Esophagus (tissue), 2 donors: ENCODE measurements at regions not wholly inside any gene's neighbourhood (a gene's known extent, or its start where the extent isn't known, plus 50 kb on each side); places are given as distances from the start of the nearest gene placed in this dataset.

Source experiments
- H3K27ac ChIP-seq, 2 donors: one replicate each; pipeline ENCODE4 v1.5.1; 2013; ENCODE audit warnings: low read depth in 2 of 2, mild to moderate bottlenecking in 2 of 2, inconsistent platforms in 1 of 2, low read length in 1 of 2, moderate library complexity in 1 of 2
- H3K27me3 ChIP-seq, 2 donors: one replicate each; pipeline ENCODE4 v1.6.1; 2013; ENCODE audit warnings: low read length in 2 of 2, control low read depth in 1 of 2, mild to moderate bottlenecking in 1 of 2; ENCODE audit not compliant: insufficient read depth in 2 of 2, control insufficient read depth in 1 of 2
- H3K36me3 ChIP-seq, 2 donors: one replicate each; pipeline ENCODE4 v1.6.1; 2013; ENCODE audit warnings: low read length in 1 of 2; ENCODE audit not compliant: control insufficient read depth in 2 of 2, insufficient read depth in 2 of 2
- H3K4me1 ChIP-seq, 2 donors: one replicate each; pipeline ENCODE4 v1.6.1; 2013; ENCODE audit warnings: low read length in 1 of 2; ENCODE audit not compliant: control insufficient read depth in 2 of 2, insufficient read depth in 2 of 2
- H3K4me3 ChIP-seq, 2 donors: one replicate each; pipeline ENCODE4 v1.5.1; 2013; ENCODE audit warnings: low read length in 2 of 2, mild to moderate bottlenecking in 2 of 2, low read depth in 1 of 2, moderate library complexity in 1 of 2
- H3K9me3 ChIP-seq, 2 donors: one replicate each; pipeline ENCODE4 v1.6.1; 2013; ENCODE audit warnings: mild to moderate bottlenecking in 2 of 2, low read depth in 1 of 2, low read length in 1 of 2, moderate library complexity in 1 of 2; ENCODE audit not compliant: control insufficient read depth in 2 of 2, insufficient read depth in 1 of 2
- WGBS, 2 donors: extraction: QIAGEN DNeasy Blood & Tissue Kit; methylation state at CpG; one replicate each; pipeline ENCODE4 v1.1.7; 2013; 5-methylcytosine and 5-hydroxymethylcytosine counted together
- donor health status: healthy with polysubstance abuse.
- donor health status: Bipolar disorder and iron deficiency.

DNA sequence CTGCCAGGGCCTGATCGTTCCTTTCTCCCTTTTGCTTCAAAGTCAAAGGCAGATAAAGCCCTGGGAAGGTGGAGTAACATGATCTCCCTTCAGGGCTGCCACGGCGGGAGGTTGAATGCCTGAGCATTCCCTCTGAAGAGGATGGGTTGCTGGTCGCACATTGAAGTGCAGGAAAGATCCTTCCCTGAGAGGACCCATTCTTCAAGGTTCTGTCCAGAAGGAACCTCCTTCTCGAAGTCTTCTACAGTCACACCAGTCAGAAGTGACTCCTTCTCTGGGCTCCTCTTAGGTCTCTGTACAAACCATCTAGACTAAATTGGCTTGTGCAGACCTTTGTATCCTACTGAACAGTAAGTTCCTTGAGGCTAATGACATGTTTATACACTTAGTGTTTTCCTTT lies 192.6 kb upstream of the VGLL2 start:
- Histone ChIP-seq H3K4me3 (no peak overlapping the region), H3K36me3 (no peaks in the 10 kb centered on the region), H3K4me1 (no peaks in the 10 kb centered on the region), H3K27ac (no peak overlapping the region), H3K27me3 (no peaks in the 10 kb centered on the region), H3K9me3 (no peaks in the 10 kb centered on the region)
- 41 to 48% methylated on average over 5 of the region's 5 CpGs for WGBS, 2 donors

DNA sequence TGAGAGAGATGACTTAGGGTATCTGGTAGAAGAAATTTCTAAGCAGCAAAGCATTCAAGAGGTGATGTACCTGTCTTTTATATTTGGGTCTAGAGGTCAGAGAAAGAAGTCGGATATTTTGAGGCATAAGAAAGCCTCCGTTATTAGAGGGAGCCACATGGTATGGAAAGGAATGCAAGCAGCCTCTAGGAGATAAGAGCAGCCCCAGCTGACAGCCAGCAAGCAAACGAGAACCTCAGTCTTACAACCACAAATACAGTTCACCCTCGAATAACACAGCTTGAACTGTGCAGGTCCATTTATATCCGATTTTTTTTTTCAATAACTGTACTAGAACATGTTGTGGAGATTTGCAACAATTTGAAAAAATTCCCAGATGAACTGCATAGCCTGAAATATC lies 190.7 kb upstream of the VGLL2 start:
- WGBS, 2 donors: 26 to 43% methylated on average over 5 of the region's 5 CpGs

DNA sequence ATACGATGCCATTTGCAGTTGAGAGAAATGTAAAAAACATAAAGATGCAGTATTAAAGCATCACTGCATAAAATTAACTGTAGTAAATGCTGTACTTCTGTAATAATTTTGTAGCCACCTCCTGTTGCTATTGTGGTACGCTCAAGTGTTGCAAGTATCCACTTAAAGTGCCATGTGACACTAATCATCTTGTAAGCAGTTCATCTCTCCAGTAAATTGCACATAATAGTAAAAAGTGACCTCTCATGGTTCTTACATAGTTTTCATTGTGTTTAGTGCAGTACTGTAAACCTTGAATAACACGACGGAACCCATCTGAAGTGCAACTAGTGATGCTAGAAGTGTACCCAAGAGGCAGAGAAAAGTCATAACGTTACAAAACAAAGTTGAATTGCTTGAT lies 190.1 kb upstream of the VGLL2 start:
- H3K9me3 ChIP-seq: no peaks in the 10 kb centered on the region
- no peaks in the 10 kb centered on the region for H3K36me3 ChIP-seq
- H3K27ac ChIP-seq: no peak overlapping the region
- WGBS, 2 donors: 66 to 67% methylated on average over 5 of the region's 5 CpGs
- no peak overlapping the region for H3K4me3 ChIP-seq
- H3K27me3 ChIP-seq: no peaks in the 10 kb centered on the region
- H3K4me1 ChIP-seq: no peaks in the 10 kb centered on the region

More for the DNA sequence above, 190.7 kb upstream of the VGLL2 start:
- Histone ChIP-seq H3K9me3 (no peaks in the 10 kb centered on the region), H3K4me3 (no peak overlapping the region), H3K4me1 (no peaks in the 10 kb centered on the region), H3K27ac (no peak overlapping the region), H3K36me3 (no peaks in the 10 kb centered on the region), H3K27me3 (no peaks in the 10 kb centered on the region)

DNA sequence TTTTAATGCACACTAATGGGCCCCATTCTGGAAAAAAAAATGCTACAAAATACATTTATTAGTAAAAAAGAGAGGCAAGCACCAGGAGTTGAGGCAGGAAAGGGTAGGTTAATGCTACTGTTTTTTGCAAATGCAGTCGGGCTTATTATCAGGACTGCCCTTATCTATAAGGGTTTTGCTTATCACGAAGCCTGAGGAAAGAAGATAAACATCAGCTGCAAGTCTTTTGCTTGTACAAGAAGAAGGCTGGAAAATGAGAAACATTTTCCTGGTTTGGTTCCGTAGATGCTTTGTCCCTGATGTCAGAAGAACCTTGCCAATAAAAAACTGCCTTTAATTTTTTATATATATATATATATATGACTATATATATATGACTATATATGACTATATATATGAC lies 189.3 kb upstream of the VGLL2 start:
- WGBS, 2 donors: 16 to 33% methylated on average over 3 of the region's 3 CpGs
- Histone ChIP-seq H3K27ac (no peak overlapping the region), H3K4me3 (no peak overlapping the region), H3K9me3 (no peaks in the 10 kb centered on the region), H3K27me3 (no peaks in the 10 kb centered on the region), H3K4me1 (no peaks in the 10 kb centered on the region), H3K36me3 (no peaks in the 10 kb centered on the region)

DNA sequence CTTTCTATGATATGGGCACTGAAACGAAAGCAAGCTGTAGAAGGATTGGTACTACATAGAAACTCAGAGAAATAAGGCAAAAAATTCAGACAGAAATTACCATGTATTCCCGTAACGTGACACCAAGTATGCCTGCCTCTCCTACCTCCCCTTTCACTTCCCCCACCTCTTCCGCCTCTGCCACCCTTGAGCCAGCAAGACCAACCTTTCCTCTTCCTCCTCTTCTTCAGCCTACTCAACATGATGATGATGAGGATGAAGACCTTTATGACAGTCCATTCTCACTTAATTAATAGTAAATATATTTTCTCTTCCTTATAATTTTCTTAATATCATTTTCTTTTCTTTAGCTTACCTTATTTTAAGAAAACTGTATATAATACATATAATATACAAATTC lies 188.1 kb upstream of the VGLL2 start:
- WGBS, 2 donors: 80 to 87% methylated on average over 4 of the region's 4 CpGs
- Histone ChIP-seq H3K9me3 (no peaks in the 10 kb centered on the region), H3K27me3 (no peaks in the 10 kb centered on the region), H3K4me3 (no peak overlapping the region), H3K27ac (no peak overlapping the region), H3K36me3 (no peaks in the 10 kb centered on the region), H3K4me1 (no peaks in the 10 kb centered on the region)

DNA sequence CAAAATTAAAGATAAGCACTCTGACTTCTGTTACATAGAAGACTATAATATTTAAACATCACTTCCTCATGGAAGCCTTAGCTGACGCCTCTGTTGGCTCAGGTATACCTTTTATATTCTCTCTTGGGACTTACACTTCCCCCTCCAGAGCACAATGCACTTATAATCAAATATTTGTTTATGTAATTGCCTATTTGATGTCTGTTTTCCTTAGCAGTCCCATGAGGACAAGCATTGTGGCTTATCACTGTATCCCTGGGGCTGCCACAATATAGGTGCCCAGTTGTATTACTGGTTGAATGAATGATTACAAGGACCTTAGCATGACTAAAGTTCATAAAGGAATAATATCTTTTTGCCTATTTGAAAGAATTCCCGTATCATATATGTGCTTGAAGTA lies 186.7 kb upstream of the VGLL2 start:
- H3K27ac ChIP-seq: no peak overlapping the region
- H3K4me3 ChIP-seq: no peak overlapping the region
- no peaks in the 10 kb centered on the region for H3K27me3 ChIP-seq
- no peaks in the 10 kb centered on the region for H3K9me3 ChIP-seq
- no peaks in the 10 kb centered on the region for H3K36me3 ChIP-seq
- no peaks in the 10 kb centered on the region for H3K4me1 ChIP-seq
- 60 to 62% methylated on average over 2 of the region's 2 CpGs for WGBS, 2 donors

DNA sequence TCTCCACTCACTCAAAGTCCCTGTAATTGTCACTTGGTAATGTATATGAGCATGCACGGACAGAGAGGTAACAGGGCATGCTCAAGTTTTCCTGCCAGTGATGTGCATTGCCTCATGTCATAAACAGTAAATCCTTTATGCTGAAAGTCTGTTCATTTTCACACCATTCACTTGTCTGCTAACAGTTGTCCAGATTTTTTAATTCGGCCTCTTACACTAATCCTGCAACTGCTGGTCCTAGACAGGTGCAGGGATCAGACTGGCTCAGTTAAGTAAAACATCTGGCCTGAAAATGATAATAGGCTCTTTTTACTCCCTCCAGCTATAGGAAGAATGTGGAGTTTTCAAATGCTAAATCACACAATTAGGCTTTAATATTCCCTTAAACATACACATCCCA lies 185.4 kb upstream of the VGLL2 start:
- no peak overlapping the region for H3K4me3 ChIP-seq
- 70 to 75% methylated on average over 2 of the region's 2 CpGs for WGBS, 2 donors
- no peaks in the 10 kb centered on the region for H3K4me1 ChIP-seq
- H3K9me3 ChIP-seq: no peaks in the 10 kb centered on the region
- no peak overlapping the region for H3K27ac ChIP-seq
- no peaks in the 10 kb centered on the region for H3K36me3 ChIP-seq
- no peaks in the 10 kb centered on the region for H3K27me3 ChIP-seq

DNA sequence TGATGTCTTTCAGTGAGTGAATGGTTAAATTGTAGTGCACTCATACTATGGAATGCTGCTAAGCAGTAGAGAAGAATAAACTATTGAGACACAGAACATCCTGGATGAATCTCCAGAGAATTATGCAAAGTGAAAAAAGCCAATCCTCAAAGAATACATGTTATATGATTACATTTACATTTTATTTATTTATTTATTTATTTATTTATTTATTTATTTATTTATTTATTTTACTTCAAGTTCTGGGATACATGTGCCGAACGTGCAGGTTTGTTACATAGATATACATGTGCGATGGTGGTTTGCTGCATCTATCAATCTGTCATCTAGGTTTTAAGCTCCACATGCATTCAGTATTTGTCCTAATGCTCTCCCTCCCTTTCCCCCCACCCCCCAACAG lies 175.8 kb upstream of the VGLL2 start:
- no peak overlapping the region for H3K27ac ChIP-seq
- 86 to 93% methylated on average over 3 of the region's 3 CpGs for WGBS, 2 donors
- no peaks in the 10 kb centered on the region for H3K36me3 ChIP-seq
- peaks cover 0 to 2% of the 10 kb centered on the region in 2 donors for H3K9me3 ChIP-seq
- H3K27me3 ChIP-seq: no peaks in the 10 kb centered on the region
- H3K4me3 ChIP-seq: no peak overlapping the region
- no peaks in the 10 kb centered on the region for H3K4me1 ChIP-seq

DNA sequence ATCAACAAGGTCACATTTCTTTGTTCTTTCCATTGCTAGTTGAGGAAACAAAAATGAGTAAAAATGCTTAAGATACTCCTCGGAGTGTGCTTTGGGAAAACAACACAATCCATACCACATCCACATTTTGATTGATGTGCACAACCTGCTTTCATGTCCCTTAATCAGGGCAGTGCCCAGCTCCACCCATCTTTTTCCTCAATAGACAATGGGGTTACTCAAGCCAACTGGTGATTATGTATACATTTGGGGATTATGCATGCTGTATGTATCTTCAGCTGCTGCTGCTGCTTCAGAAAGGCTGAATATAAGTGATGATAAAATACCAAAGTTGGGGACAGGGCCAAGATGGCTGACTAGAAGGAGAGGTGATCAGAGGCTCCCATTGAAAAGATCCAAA lies 155.2 kb upstream of the VGLL2 start:
- H3K27ac ChIP-seq: no peak overlapping the region
- H3K36me3 ChIP-seq: no peaks in the 10 kb centered on the region
- 53 to 76% methylated on average over 1 of the region's 1 CpG for WGBS, 2 donors
- no peaks in the 10 kb centered on the region for H3K27me3 ChIP-seq
- no peaks in the 10 kb centered on the region for H3K4me1 ChIP-seq
- no peaks in the 10 kb centered on the region for H3K9me3 ChIP-seq
- no peak overlapping the region for H3K4me3 ChIP-seq

DNA sequence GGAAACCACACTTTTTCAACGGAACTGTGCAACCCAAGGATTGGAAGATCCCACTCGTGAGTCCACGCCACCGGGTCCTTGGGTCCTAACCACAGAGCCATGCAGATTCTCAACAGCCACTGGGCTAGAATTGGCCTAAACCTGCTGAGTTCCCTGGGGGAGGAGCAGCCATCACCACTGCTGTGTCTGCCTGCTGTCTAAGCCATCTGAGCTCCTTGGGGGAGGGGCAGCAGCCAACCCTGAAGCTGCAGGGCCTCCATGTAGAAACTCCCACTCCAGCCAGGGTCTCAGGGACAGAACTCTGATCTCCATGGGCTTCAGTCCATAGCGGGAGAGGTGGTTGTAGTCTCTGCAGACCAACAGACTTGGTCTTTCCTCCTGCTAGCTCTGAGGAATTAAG lies 154.6 kb upstream of the VGLL2 start:
- 89 to 95% methylated on average over 5 of the region's 5 CpGs for whole genome bisulfite sequencing, 2 donors
- H3K4me3 ChIP-seq: no peak overlapping the region

More for the DNA sequence above, 154.6 kb upstream of the VGLL2 start:
- Histone ChIP-seq H3K36me3 (no peaks in the 10 kb centered on the region), H3K4me1 (no peaks in the 10 kb centered on the region), H3K27ac (no peak overlapping the region), H3K27me3 (no peaks in the 10 kb centered on the region), H3K9me3 (no peaks in the 10 kb centered on the region)
